Liver (tissue), 7 donors: ENCODE measurements at regions not wholly inside any gene's neighbourhood (a gene's known extent, or its start where the extent isn't known, plus 50 kb on each side); places are given as distances from the start of the nearest gene placed in this dataset.

Source experiments
- DNase-seq: peaks from one replicate; pipeline ENCODE4 v3.0.0-alpha.2; 2017; ENCODE audit warnings: low spot score
- H3K27ac ChIP-seq, 2 donors: one replicate each; pipeline ENCODE4 v1.7.0; 2013; ENCODE audit warnings: inconsistent platforms in 2 of 2, low read length in 2 of 2, control low read depth in 1 of 2, low read depth in 1 of 2, mild to moderate bottlenecking in 1 of 2
- H3K27me3 ChIP-seq, 4 donors: one replicate each; pipeline versions ENCODE4 v1.6.1 to v1.7.0; 2013; ENCODE audit warnings: low read length in 3 of 4, inconsistent platforms in 1 of 4, mild to moderate bottlenecking in 1 of 4, moderate library complexity in 1 of 4; ENCODE audit not compliant: control insufficient read depth in 4 of 4, insufficient read depth in 4 of 4
- H3K36me3 ChIP-seq, 4 donors: one replicate each; pipeline versions ENCODE4 v1.6.1 to v1.7.0; 2013; ENCODE audit warnings: low read length in 3 of 4, mild to moderate bottlenecking in 3 of 4, low read depth in 1 of 4, moderate library complexity in 1 of 4; ENCODE audit not compliant: control insufficient read depth in 4 of 4, insufficient read depth in 3 of 4
- H3K4me1 ChIP-seq, 4 donors: one replicate each; pipeline versions ENCODE4 v1.6.1 to v1.7.0; 2013; ENCODE audit warnings: low read length in 3 of 4, mild to moderate bottlenecking in 3 of 4, moderate library complexity in 1 of 4; ENCODE audit not compliant: control insufficient read depth in 4 of 4, insufficient read depth in 4 of 4
- H3K4me3 ChIP-seq, 3 donors: one replicate each; pipeline versions ENCODE4 v1.6.1 to v1.7.0; 2013; ENCODE audit warnings: low read length in 3 of 3, control low read depth in 1 of 3, low read depth in 1 of 3, mild to moderate bottlenecking in 1 of 3
- H3K9ac ChIP-seq, 2 donors: one replicate each; pipeline ENCODE4 v1.7.0; 2013; ENCODE audit warnings: low read length in 2 of 2, mild to moderate bottlenecking in 2 of 2, moderate library complexity in 2 of 2, control low read depth in 1 of 2, low read depth in 1 of 2
- H3K9me3 ChIP-seq, 4 donors: one replicate each; pipeline versions ENCODE4 v1.6.1 to v1.7.0; 2013; ENCODE audit warnings: low read length in 3 of 4; ENCODE audit not compliant: control insufficient read depth in 4 of 4
- FOXA1 ChIP-seq: IDR thresholded peaks from 2 replicates; pipeline ENCODE4 v1.6.1; 2016; ENCODE audit warnings: antibody characterized with exemption
- FOXA2 ChIP-seq: IDR thresholded peaks from 2 replicates; pipeline ENCODE4 v1.6.1; 2016; ENCODE audit warnings: antibody characterized with exemption
- HNF4A ChIP-seq, 2 donors: conservative IDR thresholded peaks; 2 replicates each; pipeline ENCODE4 v1.6.1; 2016; ENCODE audit warnings: antibody characterized with exemption in 2 of 2, mild to moderate bottlenecking in 2 of 2
- HNF4G ChIP-seq: IDR thresholded peaks from 2 replicates; pipeline ENCODE4 v1.6.1; 2016; ENCODE audit warnings: antibody characterized with exemption
- NR2F2 ChIP-seq: IDR thresholded peaks from 2 replicates; pipeline ENCODE4 v1.6.1; 2016; ENCODE audit warnings: antibody characterized with exemption
- RAD21 ChIP-seq, 2 donors: IDR thresholded peaks; 2 replicates each; pipeline ENCODE4 v1.6.1; 2016; ENCODE audit warnings: antibody characterized with exemption in 2 of 2, mild to moderate bottlenecking in 2 of 2
- RXRA ChIP-seq, 2 donors: IDR thresholded peaks; 2 replicates each; pipeline ENCODE4 v1.6.1; 2017 to 2018; ENCODE audit warnings: antibody characterized with exemption in 2 of 2, mild to moderate bottlenecking in 1 of 2
- SP1 ChIP-seq: IDR thresholded peaks from 2 replicates; pipeline ENCODE4 v1.6.1; 2018; ENCODE audit warnings: antibody characterized with exemption, mild to moderate bottlenecking
- YY1 ChIP-seq: IDR thresholded peaks from 2 replicates; pipeline ENCODE4 v1.6.1; 2016; ENCODE audit warnings: antibody characterized with exemption, mild to moderate bottlenecking
- WGBS: extraction: QIAGEN DNeasy Blood & Tissue Kit; methylation state at CpG from one replicate; pipeline ENCODE4 v1.1.7; 2013; 5-methylcytosine and 5-hydroxymethylcytosine counted together
- TF ChIP-seq, protein P1 (sequence below): IDR thresholded peaks from 2 replicates; pipeline ENCODE4 v1.6.1; 2016; ENCODE audit warnings: antibody characterized with exemption
- TF ChIP-seq, protein P2 (sequence below): IDR thresholded peaks from 2 replicates; pipeline ENCODE4 v1.6.1; 2016; ENCODE audit warnings: antibody characterized with exemption, mild to moderate bottlenecking
- TF ChIP-seq, protein P3 (sequence below): IDR thresholded peaks from 2 replicates; pipeline ENCODE4 v1.6.1; 2016; ENCODE audit warnings: antibody characterized with exemption
- TF ChIP-seq, protein P4 (sequence below): IDR thresholded peaks from 2 replicates; pipeline ENCODE4 v1.6.1; 2016; ENCODE audit warnings: antibody characterized with exemption
- donor health status: healthy.
- donor health status: healthy.
- donor health status: healthy.
- donor health status: healthy.

DNA sequence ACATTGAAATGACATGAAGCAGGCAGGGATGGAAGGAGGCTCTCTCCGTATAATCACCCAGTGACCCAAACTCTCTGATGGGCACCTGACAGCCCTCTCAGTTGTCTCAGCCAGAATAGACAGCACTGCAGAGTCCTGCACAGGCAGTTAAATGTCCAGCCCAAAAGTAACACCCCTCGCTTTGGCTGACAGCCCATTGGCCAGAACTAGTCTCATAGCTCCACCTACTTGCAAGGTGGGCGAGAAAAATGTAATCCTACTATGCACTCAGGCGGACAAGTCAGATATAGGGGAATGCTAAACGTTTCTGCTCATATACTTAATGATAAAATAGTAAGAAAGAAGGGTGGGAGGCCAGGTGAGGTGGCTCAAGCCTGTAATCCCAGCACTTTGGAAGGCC lies 393.5 kb upstream of the JARID2 start:
- H3K9me3 ChIP-seq = no peaks in the 10 kb centered on the region

DNA sequence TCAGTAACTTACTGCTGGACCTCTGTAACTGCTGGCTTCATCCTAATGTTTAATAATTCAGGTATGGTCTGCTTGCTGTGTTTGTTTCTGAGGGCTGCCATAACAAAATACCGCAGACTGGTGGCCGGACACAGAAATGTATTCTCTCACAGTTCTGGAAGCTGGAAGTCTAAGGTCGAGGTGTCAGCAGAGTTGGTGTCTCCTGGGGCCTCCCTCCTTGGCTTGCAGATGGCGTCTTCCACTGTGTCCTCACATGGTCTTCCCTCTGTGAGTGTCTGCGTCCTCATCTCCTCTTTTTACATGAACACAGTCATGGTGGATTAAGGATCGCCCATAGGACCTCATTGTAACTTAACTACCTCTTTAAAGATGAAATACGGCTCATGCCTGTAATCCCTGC lies 389.7 kb upstream of the JARID2 start:
- no peak for DNase-seq
- WGBS = 95% methylated on average over 7 of the region's 7 CpGs

More for the DNA sequence above, 393.5 kb upstream of the JARID2 start:
- 90% methylated on average over 5 of the region's 5 CpGs for WGBS
- Histone ChIP-seq H3K27me3 (no peaks in the 10 kb centered on the region), H3K36me3 (no peaks in the 10 kb centered on the region), H3K4me3 (no peak overlapping the region), H3K27ac (no peak overlapping the region), H3K9ac (no peak overlapping the region), H3K4me1 (no peaks in the 10 kb centered on the region)
- no peak for DNase-seq
- no peak for TF ChIP-seq HNF4G
- TF ChIP-seq, protein P1, sequence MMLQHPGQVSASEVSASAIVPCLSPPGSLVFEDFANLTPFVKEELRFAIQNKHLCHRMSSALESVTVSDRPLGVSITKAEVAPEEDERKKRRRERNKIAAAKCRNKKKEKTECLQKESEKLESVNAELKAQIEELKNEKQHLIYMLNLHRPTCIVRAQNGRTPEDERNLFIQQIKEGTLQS = no peak
- no peak for TF ChIP-seq YY1
- TF ChIP-seq, protein P2, sequence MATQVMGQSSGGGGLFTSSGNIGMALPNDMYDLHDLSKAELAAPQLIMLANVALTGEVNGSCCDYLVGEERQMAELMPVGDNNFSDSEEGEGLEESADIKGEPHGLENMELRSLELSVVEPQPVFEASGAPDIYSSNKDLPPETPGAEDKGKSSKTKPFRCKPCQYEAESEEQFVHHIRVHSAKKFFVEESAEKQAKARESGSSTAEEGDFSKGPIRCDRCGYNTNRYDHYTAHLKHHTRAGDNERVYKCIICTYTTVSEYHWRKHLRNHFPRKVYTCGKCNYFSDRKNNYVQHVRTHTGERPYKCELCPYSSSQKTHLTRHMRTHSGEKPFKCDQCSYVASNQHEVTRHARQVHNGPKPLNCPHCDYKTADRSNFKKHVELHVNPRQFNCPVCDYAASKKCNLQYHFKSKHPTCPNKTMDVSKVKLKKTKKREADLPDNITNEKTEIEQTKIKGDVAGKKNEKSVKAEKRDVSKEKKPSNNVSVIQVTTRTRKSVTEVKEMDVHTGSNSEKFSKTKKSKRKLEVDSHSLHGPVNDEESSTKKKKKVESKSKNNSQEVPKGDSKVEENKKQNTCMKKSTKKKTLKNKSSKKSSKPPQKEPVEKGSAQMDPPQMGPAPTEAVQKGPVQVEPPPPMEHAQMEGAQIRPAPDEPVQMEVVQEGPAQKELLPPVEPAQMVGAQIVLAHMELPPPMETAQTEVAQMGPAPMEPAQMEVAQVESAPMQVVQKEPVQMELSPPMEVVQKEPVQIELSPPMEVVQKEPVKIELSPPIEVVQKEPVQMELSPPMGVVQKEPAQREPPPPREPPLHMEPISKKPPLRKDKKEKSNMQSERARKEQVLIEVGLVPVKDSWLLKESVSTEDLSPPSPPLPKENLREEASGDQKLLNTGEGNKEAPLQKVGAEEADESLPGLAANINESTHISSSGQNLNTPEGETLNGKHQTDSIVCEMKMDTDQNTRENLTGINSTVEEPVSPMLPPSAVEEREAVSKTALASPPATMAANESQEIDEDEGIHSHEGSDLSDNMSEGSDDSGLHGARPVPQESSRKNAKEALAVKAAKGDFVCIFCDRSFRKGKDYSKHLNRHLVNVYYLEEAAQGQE = no peak
- TF ChIP-seq, protein P3, sequence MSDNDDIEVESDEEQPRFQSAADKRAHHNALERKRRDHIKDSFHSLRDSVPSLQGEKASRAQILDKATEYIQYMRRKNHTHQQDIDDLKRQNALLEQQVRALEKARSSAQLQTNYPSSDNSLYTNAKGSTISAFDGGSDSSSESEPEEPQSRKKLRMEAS = no peak
- no peak for TF ChIP-seq FOXA1
- no peak for TF ChIP-seq FOXA2

More for the DNA sequence above, 389.7 kb upstream of the JARID2 start:
- no peak for TF ChIP-seq NR2F2
- no peak for TF ChIP-seq RAD21 (IDR thresholded peaks at IDR 0.05)
- TF ChIP-seq RXRA (IDR thresholded peaks at IDR 0.05) = no peak
- TF ChIP-seq HNF4A (conservative IDR thresholded peaks at IDR 0.05) = no peak
- TF ChIP-seq, protein P4, sequence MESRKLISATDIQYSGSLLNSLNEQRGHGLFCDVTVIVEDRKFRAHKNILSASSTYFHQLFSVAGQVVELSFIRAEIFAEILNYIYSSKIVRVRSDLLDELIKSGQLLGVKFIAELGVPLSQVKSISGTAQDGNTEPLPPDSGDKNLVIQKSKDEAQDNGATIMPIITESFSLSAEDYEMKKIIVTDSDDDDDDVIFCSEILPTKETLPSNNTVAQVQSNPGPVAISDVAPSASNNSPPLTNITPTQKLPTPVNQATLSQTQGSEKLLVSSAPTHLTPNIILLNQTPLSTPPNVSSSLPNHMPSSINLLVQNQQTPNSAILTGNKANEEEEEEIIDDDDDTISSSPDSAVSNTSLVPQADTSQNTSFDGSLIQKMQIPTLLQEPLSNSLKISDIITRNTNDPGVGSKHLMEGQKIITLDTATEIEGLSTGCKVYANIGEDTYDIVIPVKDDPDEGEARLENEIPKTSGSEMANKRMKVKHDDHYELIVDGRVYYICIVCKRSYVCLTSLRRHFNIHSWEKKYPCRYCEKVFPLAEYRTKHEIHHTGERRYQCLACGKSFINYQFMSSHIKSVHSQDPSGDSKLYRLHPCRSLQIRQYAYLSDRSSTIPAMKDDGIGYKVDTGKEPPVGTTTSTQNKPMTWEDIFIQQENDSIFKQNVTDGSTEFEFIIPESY = no peak
- TF ChIP-seq, protein P2 = no peak
- no peak for TF ChIP-seq FOXA2
- TF ChIP-seq SP1 = no peak
- Histone ChIP-seq H3K9me3 (no peaks in the 10 kb centered on the region), H3K27ac (no peak overlapping the region), H3K4me1 (no peaks in the 10 kb centered on the region), H3K27me3 (no peaks in the 10 kb centered on the region), H3K4me3 (no peak overlapping the region), H3K36me3 (no peaks in the 10 kb centered on the region), H3K9ac (no peak overlapping the region)
